AG09309 (cell line): ENCODE measurements at regions not wholly inside any gene's neighbourhood (a gene's known extent, or its start where the extent isn't known, plus 50 kb on each side); places are given as distances from the start of the nearest gene placed in this dataset.

ENCODE experiments used
- DNase-seq: peaks from one replicate; pipeline ENCODE4 v3.0.0-alpha.2; 2010; ENCODE audit warnings: low read depth
- H3K4me3 ChIP-seq: 2 replicates; pipeline ENCODE4 v1.5.1; 2011; ENCODE audit warnings: mild to moderate bottlenecking, low read depth, low read length, moderate library complexity; ENCODE audit not compliant: control insufficient read depth
- CTCF ChIP-seq: IDR thresholded peaks from 2 replicates; pipeline ENCODE4 v1.5.1; 2011; ENCODE audit warnings: mild to moderate bottlenecking, low read depth, low read length, inconsistent platforms; ENCODE audit not compliant: insufficient read depth, control insufficient read depth; ENCODE audit errors: missing control alignments

DNA sequence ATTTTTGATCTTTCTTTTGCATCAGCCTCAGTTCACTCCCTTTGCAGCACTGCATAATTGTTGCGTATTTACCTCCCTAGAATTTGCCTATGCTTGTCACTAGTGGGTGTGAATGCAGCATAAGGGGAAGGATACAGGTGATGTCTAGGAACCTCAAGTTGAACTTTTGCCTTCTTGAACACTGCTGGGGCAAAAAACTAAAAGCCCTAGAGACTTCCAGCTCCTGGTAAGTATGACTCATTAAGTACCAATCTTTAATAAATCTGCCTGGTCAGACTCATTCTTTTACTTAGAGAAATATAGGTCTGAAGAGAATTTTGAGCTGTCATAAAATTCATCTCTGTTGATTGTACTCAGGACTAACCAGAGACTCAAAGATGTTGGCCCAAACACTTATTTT is 547.3 kb upstream of the FANCL start:
- TF ChIP-seq CTCF = no peak
- no peak overlapping the region for H3K4me3 ChIP-seq
- DNase-seq = no peak

- no peak overlapping the region for H3K4me3 ChIP-seq
- no peak for TF ChIP-seq CTCF
- DNase-seq = no peak
Measured at GRCh38 chr2:58770846-58771245, 529.7 kb upstream of the FANCL start.

GRCh38 chr2:58769864-58770234 is 528.7 kb upstream of the FANCL start:
- no peak overlapping the region for H3K4me3 ChIP-seq
- DNase-seq = no peak
- no peak for TF ChIP-seq CTCF

DNA sequence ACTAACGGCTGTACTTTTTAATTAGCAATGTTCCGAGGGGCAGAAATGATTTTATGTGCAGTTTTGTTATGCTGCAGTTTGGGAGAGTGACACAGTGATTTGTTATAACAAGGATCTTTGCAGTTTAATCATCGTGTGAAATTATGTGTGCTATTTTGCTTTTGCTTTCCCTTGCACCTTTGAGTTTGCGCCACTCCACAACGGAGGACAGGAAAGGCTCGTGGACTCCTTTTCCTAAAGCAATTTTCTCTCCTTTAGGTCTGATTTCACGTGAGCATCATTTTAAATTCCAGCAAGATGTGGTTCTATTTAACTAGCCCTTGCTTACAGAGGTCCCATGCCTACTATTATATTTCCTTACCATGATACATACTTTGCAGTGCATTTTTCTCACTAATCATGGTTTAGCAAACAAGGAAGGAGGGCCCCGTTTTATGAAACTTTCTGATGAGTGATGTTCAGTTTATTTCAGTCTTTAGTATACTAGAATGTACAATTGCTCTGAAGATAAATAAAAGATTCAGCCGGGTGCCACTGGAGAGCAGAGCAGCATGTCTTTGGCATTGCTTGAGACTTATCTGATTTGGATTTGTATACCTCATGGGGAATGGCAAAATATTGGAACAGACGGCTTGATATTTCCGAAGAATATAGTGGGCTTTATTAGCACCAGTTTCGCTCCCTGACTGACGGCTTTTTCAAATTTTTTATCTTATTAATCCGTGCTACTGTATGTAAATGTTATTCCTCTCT is 528.2 kb upstream of the FANCL start:
- DNase-seq = no peak
- TF ChIP-seq CTCF = no peak
- H3K4me3 ChIP-seq = no peak overlapping the region

DNA sequence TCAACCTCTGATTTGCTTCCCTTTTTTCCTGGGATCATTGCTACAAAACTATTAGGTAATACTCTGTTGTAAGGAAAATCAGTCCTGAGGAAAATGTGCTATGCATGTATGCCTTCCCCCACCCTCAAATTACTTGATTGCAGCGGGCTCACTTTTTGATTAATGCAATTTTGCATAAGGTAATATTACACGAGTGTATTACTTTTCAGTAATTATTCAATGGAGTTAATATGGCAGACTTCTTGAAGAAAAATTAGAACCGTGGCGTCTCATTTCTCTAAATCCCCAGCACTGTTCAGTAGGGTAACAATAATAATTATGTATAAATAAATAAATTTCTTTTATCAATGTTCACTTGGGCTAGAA is 527.6 kb upstream of the FANCL start:
- no peak for DNase-seq
- H3K4me3 ChIP-seq = no peak overlapping the region
- TF ChIP-seq CTCF = no peak

- no peak for TF ChIP-seq CTCF
- no peak overlapping the region for H3K4me3 ChIP-seq
- no peak for DNase-seq
Measured at GRCh38 chr2:58767828-58768714, 526.9 kb upstream of the FANCL start.
